ENCODE measurements at regions not wholly inside any gene's neighbourhood (a gene's known extent, or its start where the extent isn't known, plus 50 kb on each side); places are given as distances from the start of the nearest gene placed in this dataset.

DNA sequence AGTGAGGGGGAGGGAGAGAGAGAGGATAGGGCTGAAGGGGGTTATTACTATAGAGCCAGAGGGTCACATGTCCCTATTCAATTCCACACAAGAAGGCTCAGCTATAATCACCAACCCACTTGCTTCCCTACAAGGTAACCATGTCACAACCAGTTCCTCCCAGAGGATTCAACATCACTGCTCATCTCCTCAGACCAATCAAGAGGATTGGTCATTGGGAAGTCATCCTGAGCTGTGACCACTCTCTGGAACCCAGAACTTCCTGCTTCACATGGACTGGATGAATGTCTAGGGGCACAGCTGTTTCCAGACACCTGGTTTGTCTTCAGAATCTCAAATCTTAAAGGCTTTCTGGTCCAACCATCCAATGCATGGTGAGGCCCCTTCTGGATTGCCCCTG, 154.9 kb upstream of the SDK2 start:
- H3K36me3 Mint-ChIP-seq (ENCODE audit: low read depth) = no peaks in the 10 kb centered on the region
- peaks cover 6% of the 10 kb centered on the region for H3K9me3 Mint-ChIP-seq
- no peak overlapping the region for H3K4me3 Mint-ChIP-seq
- H3K27me3 Mint-ChIP-seq (ENCODE audit: insufficient read depth) = peaks cover 4% of the 10 kb centered on the region
- no peak overlapping the region for H3K27ac Mint-ChIP-seq
- no peak for DNase-seq (ENCODE audit: low spot score)
- intact Hi-C loops (cut with micrococcal nuclease) = no loop called here
- no peaks in the 10 kb centered on the region for H3K4me1 Mint-ChIP-seq (ENCODE audit: low read depth)

DNA sequence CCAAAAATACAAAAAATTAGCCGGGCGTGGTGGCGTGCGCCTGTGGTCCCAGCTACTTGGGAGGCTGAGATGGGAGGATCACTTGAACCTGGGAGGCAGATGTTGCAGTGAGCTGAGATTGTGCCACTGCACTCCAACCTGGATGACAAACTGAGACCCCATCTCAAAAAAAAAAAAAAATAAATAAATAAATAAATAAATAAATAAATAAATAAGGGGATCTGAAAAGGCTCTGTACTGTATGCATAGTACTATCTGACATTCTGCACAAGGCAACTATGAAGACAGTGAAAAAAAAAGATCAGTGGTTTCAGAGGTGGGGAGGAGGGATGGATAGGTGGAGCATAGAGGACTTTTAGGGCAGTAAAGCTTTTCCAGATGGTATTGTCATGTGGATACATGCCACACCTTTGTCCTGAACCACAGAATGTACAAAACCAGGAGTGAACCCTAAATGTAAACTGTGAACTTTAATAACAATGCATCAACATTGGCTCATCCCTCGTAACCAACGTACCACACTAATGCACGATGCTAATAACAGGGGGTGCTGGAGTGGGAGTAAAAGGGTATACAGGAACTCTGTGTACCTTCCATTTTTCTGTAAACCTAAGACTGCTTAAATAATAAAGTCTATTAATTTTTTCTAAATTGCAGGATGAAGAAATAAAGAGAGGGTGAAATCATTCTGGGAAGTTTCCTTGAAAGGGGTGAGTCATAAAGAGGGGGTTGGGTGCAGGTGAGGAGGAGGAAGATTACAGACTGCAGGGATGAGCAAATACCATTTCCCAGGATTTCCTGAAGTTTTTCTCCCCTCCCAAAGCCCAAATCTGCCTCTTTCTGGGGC, 155.8 kb upstream of the SDK2 start:
- no peak for DNase-seq (ENCODE audit: low spot score)
- H3K9me3 Mint-ChIP-seq = peaks cover 6% of the 10 kb centered on the region
- H3K4me3 Mint-ChIP-seq = no peak overlapping the region
- H3K27me3 Mint-ChIP-seq (ENCODE audit: insufficient read depth) = peaks cover 7% of the 10 kb centered on the region
- no peaks in the 10 kb centered on the region for H3K36me3 Mint-ChIP-seq (ENCODE audit: low read depth)
- intact Hi-C loops (cut with micrococcal nuclease) = no loop called here
- no peak overlapping the region for H3K27ac Mint-ChIP-seq
- no peaks in the 10 kb centered on the region for H3K4me1 Mint-ChIP-seq (ENCODE audit: low read depth)

GRCh38 chr17:73800893-73801292, 156.6 kb upstream of the SDK2 start:
- Mint-ChIP-seq H3K27me3 (ENCODE audit: insufficient read depth) (peaks cover 7% of the 10 kb centered on the region), H3K36me3 (ENCODE audit: low read depth) (no peaks in the 10 kb centered on the region), H3K27ac (no peak overlapping the region), H3K4me3 (no peak overlapping the region), H3K4me1 (ENCODE audit: low read depth) (no peaks in the 10 kb centered on the region), H3K9me3 (peaks cover 6% of the 10 kb centered on the region)
- intact Hi-C loops (cut with micrococcal nuclease) = no loop called here
- DNase-seq (ENCODE audit: low spot score) = no peak

DNA sequence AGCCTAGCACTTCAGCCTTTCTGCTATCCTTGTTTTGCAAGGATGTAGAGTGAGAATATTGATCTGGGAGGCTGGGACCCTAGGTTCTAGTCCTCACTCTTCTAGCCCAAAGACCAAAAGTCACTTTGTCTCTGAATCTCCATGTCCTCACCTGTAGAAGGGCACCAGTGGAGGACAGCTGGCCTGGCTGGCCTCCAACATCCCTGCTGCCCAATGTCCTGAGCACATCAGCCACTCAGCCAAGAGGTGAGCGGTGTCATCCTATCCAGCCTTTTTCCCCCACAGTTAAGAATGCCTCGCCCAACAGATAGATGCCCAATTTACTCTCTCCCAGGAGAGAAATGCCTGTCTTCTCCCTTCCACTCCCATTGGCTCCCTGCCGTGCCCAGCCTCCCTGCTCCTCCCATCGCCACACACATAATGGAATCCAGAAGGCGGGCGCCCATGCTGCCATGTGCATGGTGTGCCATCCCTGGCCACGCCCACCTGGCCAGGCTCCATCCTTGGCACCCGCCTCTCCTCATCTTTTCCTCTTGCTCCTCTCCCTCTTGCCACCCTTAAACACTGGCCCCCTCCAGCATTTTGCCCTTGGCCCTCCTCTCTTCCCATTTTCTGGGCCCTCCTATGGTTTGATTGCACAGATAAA, 157.3 kb upstream of the SDK2 start:
- no peaks in the 10 kb centered on the region for H3K4me1 Mint-ChIP-seq (ENCODE audit: low read depth)
- intact Hi-C loops (cut with micrococcal nuclease) = no loop called here

GRCh38 chr17:73802314-73802713, 158.1 kb upstream of the SDK2 start:
- Mint-ChIP-seq H3K9me3 (peaks cover 9% of the 10 kb centered on the region), H3K4me1 (ENCODE audit: low read depth) (no peaks in the 10 kb centered on the region), H3K27me3 (ENCODE audit: insufficient read depth) (peaks cover 10% of the 10 kb centered on the region), H3K27ac (no peak overlapping the region), H3K4me3 (no peak overlapping the region), H3K36me3 (ENCODE audit: low read depth) (no peaks in the 10 kb centered on the region)
- no peak for DNase-seq (ENCODE audit: low spot score)
- intact Hi-C loops (cut with micrococcal nuclease) = no loop called here

More for the DNA sequence above, 157.3 kb upstream of the SDK2 start:
- peaks cover 10% of the 10 kb centered on the region for H3K27me3 Mint-ChIP-seq (ENCODE audit: insufficient read depth)
- no peaks in the 10 kb centered on the region for H3K36me3 Mint-ChIP-seq (ENCODE audit: low read depth)
- peaks cover 6% of the 10 kb centered on the region for H3K9me3 Mint-ChIP-seq
- H3K27ac Mint-ChIP-seq = no peak overlapping the region
- no peak overlapping the region for H3K4me3 Mint-ChIP-seq
- DNase-seq (ENCODE audit: low spot score) = no peak

DNA sequence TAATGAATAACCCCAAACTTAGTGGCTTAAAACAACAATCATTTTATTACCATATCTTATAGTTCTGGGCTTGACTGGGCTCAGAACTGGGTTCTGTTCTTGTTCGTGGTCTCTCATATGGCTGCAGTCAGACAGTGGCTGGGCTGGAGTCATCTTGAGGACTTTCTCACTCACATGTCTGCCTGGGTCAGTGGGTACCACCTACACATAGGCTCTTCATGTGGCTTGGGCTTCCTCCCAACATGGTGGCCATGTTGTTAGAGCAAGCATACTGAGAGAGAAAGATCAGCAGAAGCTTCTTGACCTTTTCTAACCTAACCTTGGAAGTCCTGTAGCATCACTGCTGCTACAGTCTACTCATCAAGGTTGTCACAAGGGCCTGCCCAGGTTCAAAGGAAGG, 158.6 kb upstream of the SDK2 start:
- no peak for DNase-seq (ENCODE audit: low spot score)
- peaks cover 10% of the 10 kb centered on the region for H3K27me3 Mint-ChIP-seq (ENCODE audit: insufficient read depth)
- no peak overlapping the region for H3K27ac Mint-ChIP-seq
- no peaks in the 10 kb centered on the region for H3K36me3 Mint-ChIP-seq (ENCODE audit: low read depth)
- intact Hi-C loops (cut with micrococcal nuclease) = no loop called here
- no peak overlapping the region for H3K4me3 Mint-ChIP-seq
- peaks cover 9% of the 10 kb centered on the region for H3K9me3 Mint-ChIP-seq
- no peaks in the 10 kb centered on the region for H3K4me1 Mint-ChIP-seq (ENCODE audit: low read depth)

- H3K4me1 Mint-ChIP-seq (ENCODE audit: low read depth) = no peaks in the 10 kb centered on the region
Observed at GRCh38 chr17:73803964-73804435, 159.8 kb upstream of the SDK2 start.

DNA sequence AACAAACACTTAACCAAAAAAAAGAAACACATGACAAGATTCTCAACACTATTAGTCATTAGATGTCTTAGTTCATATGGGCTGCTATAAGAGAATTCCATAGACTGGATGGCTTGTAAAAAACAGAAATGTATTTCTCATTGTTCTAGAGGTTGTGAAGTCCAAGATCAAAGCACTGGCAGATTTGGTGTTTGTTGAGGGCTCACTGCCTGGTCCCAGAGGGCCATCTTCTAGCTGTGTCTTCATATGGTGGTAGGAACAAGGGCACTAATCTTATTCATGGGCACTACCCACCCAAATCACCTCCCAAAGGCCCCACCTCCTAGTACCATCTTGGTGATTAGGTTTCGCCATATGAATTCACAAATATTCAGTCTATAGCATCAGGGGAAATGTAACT, 162.5 kb upstream of the SDK2 start:
- no peak overlapping the region for H3K27ac Mint-ChIP-seq
- H3K27me3 Mint-ChIP-seq (ENCODE audit: insufficient read depth) = peaks cover 8% of the 10 kb centered on the region
- DNase-seq (ENCODE audit: low spot score) = no peak
- no peaks in the 10 kb centered on the region for H3K4me1 Mint-ChIP-seq (ENCODE audit: low read depth)
- no peaks in the 10 kb centered on the region for H3K36me3 Mint-ChIP-seq (ENCODE audit: low read depth)
- peaks cover 9% of the 10 kb centered on the region for H3K9me3 Mint-ChIP-seq
- intact Hi-C loops (cut with micrococcal nuclease) = no loop called here
- no peak overlapping the region for H3K4me3 Mint-ChIP-seq

More at GRCh38 chr17:73803964-73804435, 159.8 kb upstream of the SDK2 start:
- Mint-ChIP-seq H3K27me3 (ENCODE audit: insufficient read depth) (peaks cover 10% of the 10 kb centered on the region), H3K9me3 (peaks cover 9% of the 10 kb centered on the region), H3K27ac (no peak overlapping the region), H3K4me3 (no peak overlapping the region), H3K36me3 (ENCODE audit: low read depth) (no peaks in the 10 kb centered on the region)
- intact Hi-C loops (cut with micrococcal nuclease) = no loop called here
- DNase-seq (ENCODE audit: low spot score) = no peak

- Mint-ChIP-seq H3K9me3 (no peaks in the 10 kb centered on the region), H3K36me3 (ENCODE audit: low read depth) (no peaks in the 10 kb centered on the region), H3K27ac (no peak overlapping the region), H3K27me3 (ENCODE audit: insufficient read depth) (no peaks in the 10 kb centered on the region), H3K4me1 (ENCODE audit: low read depth) (no peaks in the 10 kb centered on the region), H3K4me3 (no peak overlapping the region)
- no peak for DNase-seq (ENCODE audit: low spot score)
- intact Hi-C loops (cut with micrococcal nuclease) = no loop called here
Observed at GRCh38 chr17:73813201-73813600, 169.0 kb upstream of the SDK2 start.

DNA sequence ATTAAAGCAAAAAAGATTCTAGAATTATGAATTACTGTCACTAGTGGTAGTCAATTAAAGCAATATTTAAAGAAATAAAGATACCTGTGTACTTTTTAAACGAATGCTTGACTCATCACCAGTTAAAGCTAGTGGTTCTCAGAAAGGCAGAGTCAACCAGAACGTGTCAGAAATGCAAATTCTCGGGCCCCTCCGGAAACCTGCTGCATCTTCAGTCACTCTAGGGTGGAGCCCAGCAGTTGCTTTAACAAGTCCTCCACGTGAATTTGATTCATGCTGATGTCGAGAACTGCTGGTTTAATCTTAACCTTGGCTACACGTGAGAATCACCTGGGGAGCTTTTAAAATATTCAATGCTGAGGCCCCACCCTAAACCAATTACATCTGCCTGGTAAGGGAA, 169.8 kb upstream of the SDK2 start:
- Mint-ChIP-seq H3K4me1 (ENCODE audit: low read depth) (no peaks in the 10 kb centered on the region), H3K27me3 (ENCODE audit: insufficient read depth) (no peaks in the 10 kb centered on the region), H3K4me3 (no peak overlapping the region), H3K9me3 (no peaks in the 10 kb centered on the region), H3K27ac (no peak overlapping the region), H3K36me3 (ENCODE audit: low read depth) (no peaks in the 10 kb centered on the region)
- intact Hi-C loops (cut with micrococcal nuclease) = no loop called here
- DNase-seq (ENCODE audit: low spot score) = no peak

DNA sequence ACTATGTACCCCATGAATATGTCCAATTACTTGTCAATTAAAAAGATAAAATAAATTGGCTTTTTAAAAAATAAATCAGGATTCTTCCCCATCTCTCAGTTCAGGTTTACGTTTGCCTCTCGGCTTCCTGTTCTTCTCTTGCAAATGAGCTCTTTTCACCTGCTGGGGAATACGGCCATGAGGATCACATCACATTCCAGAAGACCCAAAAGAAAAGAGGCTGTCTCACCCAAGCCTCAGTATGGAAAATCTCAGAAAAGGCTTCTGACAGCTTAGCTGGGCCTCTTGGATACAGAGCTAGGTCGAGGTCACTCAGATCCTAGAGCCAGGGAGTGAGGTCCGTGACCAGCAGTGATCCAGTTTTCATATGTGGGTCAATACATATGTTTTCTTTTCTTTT, 171.2 kb upstream of the SDK2 start:
- intact Hi-C loops (cut with micrococcal nuclease) = no loop called here

DNA sequence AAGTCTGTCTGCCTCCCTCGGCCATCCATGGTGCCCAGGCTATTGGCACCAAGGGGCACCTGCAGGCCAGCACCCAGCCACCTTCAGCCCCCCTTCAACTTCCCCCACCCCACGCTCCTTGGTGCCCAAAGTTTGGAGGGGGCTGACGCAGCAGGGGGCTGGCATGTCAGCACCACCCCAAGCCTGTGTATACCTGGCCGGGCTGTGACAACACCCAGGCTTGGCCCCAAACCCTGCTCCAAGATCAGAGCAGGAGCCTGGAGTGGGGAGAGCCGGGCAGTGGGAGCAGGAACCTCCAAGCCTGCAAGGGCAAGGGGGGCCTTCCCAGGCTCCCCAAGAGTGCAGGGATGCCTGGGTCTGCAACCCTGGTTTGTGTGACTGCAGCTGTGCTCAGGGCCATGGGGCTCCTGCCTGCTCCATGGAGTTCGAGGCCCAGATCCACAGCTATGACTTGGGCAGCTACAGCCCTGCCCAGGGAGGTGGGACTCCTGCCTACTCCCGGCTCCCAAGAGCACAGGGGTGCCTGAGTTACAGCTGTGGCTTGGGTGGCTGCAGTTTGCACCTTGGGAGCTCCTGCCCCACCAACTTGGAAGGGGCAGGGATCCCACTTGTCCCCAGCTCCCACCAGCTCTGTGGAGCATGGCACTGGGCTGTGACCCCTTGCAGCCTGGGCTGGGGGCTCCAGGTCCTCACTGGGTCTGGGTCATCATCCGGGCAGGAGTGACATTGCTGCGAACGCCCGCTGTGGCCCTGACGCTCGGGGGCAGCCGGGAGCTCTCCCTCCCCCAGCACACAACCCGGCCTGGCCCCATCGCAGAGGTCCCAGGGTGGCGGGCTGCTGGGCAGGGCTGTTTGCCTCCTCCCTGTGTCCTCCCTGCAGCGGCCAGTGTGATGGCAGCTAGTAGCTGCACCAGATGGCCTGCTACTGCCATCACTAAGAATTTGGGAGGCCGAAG, 175.5 kb upstream of the SDK2 start:
- H3K36me3 Mint-ChIP-seq (ENCODE audit: low read depth) = no peaks in the 10 kb centered on the region
- no peak for DNase-seq (ENCODE audit: low spot score)
- no peaks in the 10 kb centered on the region for H3K4me1 Mint-ChIP-seq (ENCODE audit: low read depth)
- H3K27me3 Mint-ChIP-seq (ENCODE audit: insufficient read depth) = peaks cover 20% of the 10 kb centered on the region
- no peak overlapping the region for H3K27ac Mint-ChIP-seq
- no peaks in the 10 kb centered on the region for H3K9me3 Mint-ChIP-seq
- no peak overlapping the region for H3K4me3 Mint-ChIP-seq
- intact Hi-C loops (cut with micrococcal nuclease) = no loop called here

More for the DNA sequence above, 171.2 kb upstream of the SDK2 start:
- DNase-seq (ENCODE audit: low spot score) = no peak
- no peak overlapping the region for H3K4me3 Mint-ChIP-seq
- H3K36me3 Mint-ChIP-seq (ENCODE audit: low read depth) = no peaks in the 10 kb centered on the region
- H3K27me3 Mint-ChIP-seq (ENCODE audit: insufficient read depth) = no peaks in the 10 kb centered on the region
- H3K4me1 Mint-ChIP-seq (ENCODE audit: low read depth) = no peaks in the 10 kb centered on the region
- no peaks in the 10 kb centered on the region for H3K9me3 Mint-ChIP-seq
- no peak overlapping the region for H3K27ac Mint-ChIP-seq
